ENCODE measurements at regions not wholly inside any gene's neighbourhood (a gene's known extent, or its start where the extent isn't known, plus 50 kb on each side); places are given as distances from the start of the nearest gene placed in this dataset.
"Not testable (repeated sequence)": the region's sequence is repeated elsewhere in the genome, so short reads cannot be mapped to it uniquely, and the experiment has no call there.

GRCh38 chr16:65315081-65315780 lies 193.4 kb upstream of the CDH11 start:
- intact Hi-C loops (cut with DNase I), result no loop called here
- no peak overlapping the region for H3K27ac ChIP-seq
- no peak for DNase-seq (ENCODE audit: extremely low spot score in 2 of 2)

GRCh38 chr16:65314627-65315008 lies 192.8 kb upstream of the CDH11 start:
- H3K27me3 ChIP-seq, result no peaks in the 10 kb centered on the region
- H3K9me3 ChIP-seq, result no peaks in the 10 kb centered on the region
- no peaks in the 10 kb centered on the region for H3K4me1 ChIP-seq
- H3K36me3 ChIP-seq, result no peaks in the 10 kb centered on the region
- H3K27ac ChIP-seq, result no peak overlapping the region
- TF ChIP-seq CTCF (IDR thresholded peaks at IDR 0.05), result no peak
- TF ChIP-seq POLR2A (IDR thresholded peaks at IDR 0.05), result no peak
- TF ChIP-seq POLR2AphosphoS5 (IDR thresholded peaks at IDR 0.05; ENCODE audit: insufficient read depth in 1 of 2, low read depth in 1 of 2), result no peak
- no peak overlapping the region for H3K4me3 ChIP-seq
- intact Hi-C loops (cut with DNase I), result no loop called here
- no peak for DNase-seq (ENCODE audit: extremely low spot score in 2 of 2)

More at GRCh38 chr16:65315081-65315780, 193.4 kb upstream of the CDH11 start:
- no peaks in the 10 kb centered on the region for H3K27me3 ChIP-seq
- no peaks in the 10 kb centered on the region for H3K36me3 ChIP-seq
- H3K4me3 ChIP-seq, result no peak overlapping the region
- TF ChIP-seq CTCF (IDR thresholded peaks at IDR 0.05) (no peak), POLR2AphosphoS5 (IDR thresholded peaks at IDR 0.05; ENCODE audit: insufficient read depth in 1 of 2, low read depth in 1 of 2) (no peak), POLR2A (IDR thresholded peaks at IDR 0.05) (no peak)
- H3K9me3 ChIP-seq, result no peaks in the 10 kb centered on the region
- no peaks in the 10 kb centered on the region for H3K4me1 ChIP-seq

GRCh38 chr16:65313936-65314626 lies 192.2 kb upstream of the CDH11 start:
- no peaks in the 10 kb centered on the region for H3K9me3 ChIP-seq
- no peak for TF ChIP-seq POLR2AphosphoS5 (IDR thresholded peaks at IDR 0.05; ENCODE audit: insufficient read depth in 1 of 2, low read depth in 1 of 2)
- TF ChIP-seq POLR2A (IDR thresholded peaks at IDR 0.05), result no peak
- no peak for TF ChIP-seq CTCF (IDR thresholded peaks at IDR 0.05)
- no peak overlapping the region for H3K4me3 ChIP-seq
- no peak overlapping the region for H3K27ac ChIP-seq
- no peaks in the 10 kb centered on the region for H3K27me3 ChIP-seq
- DNase-seq (ENCODE audit: extremely low spot score in 2 of 2), result no peak
- no peaks in the 10 kb centered on the region for H3K36me3 ChIP-seq
- intact Hi-C loops (cut with DNase I), result no loop called here
- no peaks in the 10 kb centered on the region for H3K4me1 ChIP-seq

GRCh38 chr16:65312795-65313194 lies 190.9 kb upstream of the CDH11 start:
- H3K27me3 ChIP-seq, result no peaks in the 10 kb centered on the region
- no peaks in the 10 kb centered on the region for H3K36me3 ChIP-seq
- intact Hi-C loops (cut with DNase I), result no loop called here
- H3K4me1 ChIP-seq, result no peaks in the 10 kb centered on the region
- DNase-seq (ENCODE audit: extremely low spot score in 2 of 2), result no peak
- TF ChIP-seq CTCF (IDR thresholded peaks at IDR 0.05), result no peak
- TF ChIP-seq POLR2A (IDR thresholded peaks at IDR 0.05), result no peak
- TF ChIP-seq POLR2AphosphoS5 (IDR thresholded peaks at IDR 0.05; ENCODE audit: insufficient read depth in 1 of 2, low read depth in 1 of 2), result no peak
- no peaks in the 10 kb centered on the region for H3K9me3 ChIP-seq
- no peak overlapping the region for H3K4me3 ChIP-seq
- H3K27ac ChIP-seq, result no peak overlapping the region

GRCh38 chr16:65312071-65312470 lies 190.2 kb upstream of the CDH11 start:
- Histone ChIP-seq H3K36me3 (no peaks in the 10 kb centered on the region), H3K4me1 (no peaks in the 10 kb centered on the region), H3K27me3 (no peaks in the 10 kb centered on the region), H3K27ac (no peak overlapping the region), H3K4me3 (no peak overlapping the region), H3K9me3 (no peaks in the 10 kb centered on the region)
- no peak for DNase-seq (ENCODE audit: extremely low spot score in 2 of 2)
- TF ChIP-seq POLR2AphosphoS5 (IDR thresholded peaks at IDR 0.05; ENCODE audit: insufficient read depth in 1 of 2, low read depth in 1 of 2) (no peak), POLR2A (IDR thresholded peaks at IDR 0.05) (no peak), CTCF (IDR thresholded peaks at IDR 0.05) (no peak)
- intact Hi-C loops (cut with DNase I), result no loop called here

- H3K4me3 ChIP-seq; H3K9me3 ChIP-seq; intact Hi-C loops (cut with DNase I); H3K27me3 ChIP-seq; DNase-seq (ENCODE audit: extremely low spot score in 2 of 2); H3K27ac ChIP-seq; H3K36me3 ChIP-seq; H3K4me1 ChIP-seq: not testable (repeated sequence)
These were observed 188.6 kb upstream of the CDH11 start for GRCh38 chr16:65310491-65310890.
